OCI-LY1 (cell line): ENCODE measurements at regions not wholly inside any gene's neighbourhood (a gene's known extent, or its start where the extent isn't known, plus 50 kb on each side); places are given as distances from the start of the nearest gene placed in this dataset.

Source experiments
- H2AFZ ChIP-seq: fragments of 200-600 bp; sonication (generic), shearing (Covaris generic); 2 replicates; pipeline ENCODE4 v1.6.0; 2014; ENCODE audit warnings: antibody characterized with exemption, mild to moderate bottlenecking, low read length
- H3F3A ChIP-seq: fragments of 200-600 bp; sonication (generic), shearing (Covaris generic); 2 replicates; pipeline ENCODE4 v1.6.0; 2014; ENCODE audit warnings: mild to moderate bottlenecking, antibody characterized with exemption, low read length, moderate library complexity; ENCODE audit not compliant: insufficient read depth
- H3K27ac ChIP-seq: fragments of 200-600 bp; sonication (generic); 2 replicates; pipeline ENCODE4 v1.5.1; 2014; ENCODE audit warnings: low read length, mixed run types, mild to moderate bottlenecking, low read depth; ENCODE audit not compliant: poor library complexity, severe bottlenecking
- H3K27me3 ChIP-seq: fragments of 200-600 bp; sonication (generic); 2 replicates; pipeline ENCODE4 v1.6.0; 2014; ENCODE audit warnings: antibody characterized with exemption, mild to moderate bottlenecking, low read length, moderate library complexity; ENCODE audit not compliant: insufficient read depth
- H3K36me3 ChIP-seq: fragments of 200-600 bp; sonication (generic); 2 replicates; pipeline ENCODE4 v1.6.1; 2014; ENCODE audit warnings: mild to moderate bottlenecking, antibody characterized with exemption, low read length, moderate library complexity, mixed read lengths; ENCODE audit not compliant: insufficient read depth
- H3K4me1 ChIP-seq: fragments of 200-600 bp; sonication (generic); 2 replicates; pipeline ENCODE4 v1.5.1; 2014; ENCODE audit warnings: mild to moderate bottlenecking, low read length, moderate library complexity; ENCODE audit not compliant: insufficient read depth, severe bottlenecking
- H3K4me2 ChIP-seq: fragments of 200-600 bp; sonication (generic), shearing (Covaris generic); 2 replicates; pipeline ENCODE4 v1.6.1; 2014; ENCODE audit warnings: low read length
- H3K4me3 ChIP-seq: fragments of 200-600 bp; sonication (generic); 2 replicates; pipeline ENCODE4 v1.5.1; 2014; ENCODE audit warnings: low read length, low read depth, mild to moderate bottlenecking, mixed read lengths; ENCODE audit not compliant: poor library complexity, severe bottlenecking
- H3K79me2 ChIP-seq: fragments of 200-600 bp; shearing (Covaris generic); 2 replicates; pipeline ENCODE4 v1.6.1; 2016; ENCODE audit warnings: mixed run types, low read length, mixed read lengths; ENCODE audit not compliant: insufficient read depth
- H3K9ac ChIP-seq: fragments of 200-600 bp; sonication (generic), shearing (Covaris generic); 2 replicates; pipeline ENCODE4 v1.6.1; 2014; ENCODE audit warnings: mild to moderate bottlenecking, low read length, mixed read lengths
- H3K9me2 ChIP-seq: fragments of 200-600 bp; sonication (generic), shearing (Covaris generic); 2 replicates; pipeline ENCODE4 v1.6.1; 2014; ENCODE audit warnings: low read depth, mild to moderate bottlenecking, low read length, mixed read lengths
- H3K9me3 ChIP-seq: fragments of 200-600 bp; shearing (Covaris generic); 2 replicates; pipeline ENCODE4 v1.6.1; 2014; ENCODE audit warnings: low read length, mixed read lengths
- H4K20me1 ChIP-seq: fragments of 200-600 bp; sonication (generic), shearing (Covaris generic); 2 replicates; pipeline ENCODE4 v1.6.0; 2016; ENCODE audit warnings: mild to moderate bottlenecking, low read length; ENCODE audit not compliant: insufficient read depth
- EZH2 ChIP-seq: fragments of 200-600 bp; sonication (generic), shearing (Covaris generic); IDR thresholded peaks from 2 replicates; pipeline ENCODE4 v1.8.0; 2017; ENCODE audit warnings: borderline replicate concordance, mixed run types, mild to moderate bottlenecking, antibody characterized with exemption, low read length, moderate library complexity, mixed read lengths
- TF ChIP-seq, protein P1 (sequence below): fragments of 200-600 bp; sonication (generic), shearing (Covaris generic); IDR thresholded peaks from 2 replicates; pipeline ENCODE4 v1.5.1; 2017; ENCODE audit warnings: mild to moderate bottlenecking, antibody characterized with exemption, low read length, moderate library complexity, mixed read lengths

DNA sequence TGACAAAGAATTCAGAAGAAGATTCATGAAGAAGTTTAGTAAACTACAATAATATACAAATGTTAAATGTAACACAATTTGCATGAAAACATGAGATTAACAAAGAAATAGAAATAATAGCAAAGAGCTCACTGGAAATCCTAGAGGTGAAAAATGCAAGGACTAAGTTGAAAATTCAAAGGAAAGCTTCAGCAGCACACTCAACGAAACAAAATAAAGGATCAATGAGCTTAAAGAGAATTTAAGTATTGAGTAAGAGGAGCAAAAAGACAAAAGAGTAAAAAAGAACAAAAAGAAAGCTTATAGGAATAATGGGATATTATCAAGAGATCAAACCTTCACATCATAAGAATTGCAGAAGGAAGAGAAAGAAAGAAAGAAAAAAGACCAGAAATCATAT lies 583.8 kb upstream of the NECTIN3 start:
- H3K9me3 ChIP-seq, result no peaks in the 10 kb centered on the region
- no peak overlapping the region for H3K4me2 ChIP-seq
- H3K27me3 ChIP-seq, result no peaks in the 10 kb centered on the region
- H3K9ac ChIP-seq, result no peak overlapping the region
- H3F3A ChIP-seq, result no peaks in the 10 kb centered on the region
- H4K20me1 ChIP-seq, result no peaks in the 10 kb centered on the region
- H3K79me2 ChIP-seq, result no peaks in the 10 kb centered on the region
- no peaks in the 10 kb centered on the region for H3K9me2 ChIP-seq
- TF ChIP-seq, protein P1, sequence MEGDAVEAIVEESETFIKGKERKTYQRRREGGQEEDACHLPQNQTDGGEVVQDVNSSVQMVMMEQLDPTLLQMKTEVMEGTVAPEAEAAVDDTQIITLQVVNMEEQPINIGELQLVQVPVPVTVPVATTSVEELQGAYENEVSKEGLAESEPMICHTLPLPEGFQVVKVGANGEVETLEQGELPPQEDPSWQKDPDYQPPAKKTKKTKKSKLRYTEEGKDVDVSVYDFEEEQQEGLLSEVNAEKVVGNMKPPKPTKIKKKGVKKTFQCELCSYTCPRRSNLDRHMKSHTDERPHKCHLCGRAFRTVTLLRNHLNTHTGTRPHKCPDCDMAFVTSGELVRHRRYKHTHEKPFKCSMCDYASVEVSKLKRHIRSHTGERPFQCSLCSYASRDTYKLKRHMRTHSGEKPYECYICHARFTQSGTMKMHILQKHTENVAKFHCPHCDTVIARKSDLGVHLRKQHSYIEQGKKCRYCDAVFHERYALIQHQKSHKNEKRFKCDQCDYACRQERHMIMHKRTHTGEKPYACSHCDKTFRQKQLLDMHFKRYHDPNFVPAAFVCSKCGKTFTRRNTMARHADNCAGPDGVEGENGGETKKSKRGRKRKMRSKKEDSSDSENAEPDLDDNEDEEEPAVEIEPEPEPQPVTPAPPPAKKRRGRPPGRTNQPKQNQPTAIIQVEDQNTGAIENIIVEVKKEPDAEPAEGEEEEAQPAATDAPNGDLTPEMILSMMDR, result no peak
- no peak for TF ChIP-seq EZH2
- no peak overlapping the region for H3K4me3 ChIP-seq
- H2AFZ ChIP-seq, result no peak overlapping the region
- no peaks in the 10 kb centered on the region for H3K4me1 ChIP-seq
- no peaks in the 10 kb centered on the region for H3K36me3 ChIP-seq
- no peak overlapping the region for H3K27ac ChIP-seq

DNA sequence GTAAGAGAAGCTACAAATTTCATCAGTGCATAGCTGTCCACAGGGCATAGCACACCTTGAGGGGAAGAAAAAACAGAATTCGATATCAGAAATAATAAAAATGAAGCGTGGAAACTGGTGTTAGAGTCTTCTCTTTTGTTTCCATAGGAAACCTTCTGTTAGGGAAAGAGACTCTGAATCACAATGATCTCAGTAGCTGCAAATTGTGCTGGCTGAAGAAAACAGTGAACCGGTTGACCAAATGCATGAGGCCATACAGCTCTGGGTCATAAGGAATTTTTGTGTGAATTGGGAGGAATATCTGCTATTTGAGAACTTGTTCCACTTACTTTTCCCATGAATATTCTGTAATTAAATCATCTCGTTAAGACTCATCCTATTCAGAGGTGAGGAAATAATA lies 580.2 kb upstream of the NECTIN3 start:
- no peaks in the 10 kb centered on the region for H3K9me2 ChIP-seq

DNA sequence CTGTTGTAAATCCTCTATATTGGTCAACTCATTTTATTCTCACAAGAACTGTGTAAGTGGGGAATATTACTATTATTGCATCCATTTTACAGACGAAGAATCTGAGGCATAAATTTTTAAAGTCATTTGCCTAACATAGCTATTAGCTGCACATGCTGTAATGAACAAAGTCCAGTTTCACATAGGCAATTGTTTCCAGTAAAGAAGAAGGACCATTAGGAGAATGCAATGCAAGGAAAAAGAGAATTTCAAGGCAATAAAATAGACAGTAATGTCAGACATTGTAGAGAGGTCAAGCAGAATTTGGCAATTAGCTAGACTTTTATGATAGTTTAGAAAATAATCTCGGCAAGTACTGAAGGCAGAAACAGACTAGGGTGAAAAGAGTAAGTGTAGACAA lies 578.7 kb upstream of the NECTIN3 start:
- no peaks in the 10 kb centered on the region for H3K36me3 ChIP-seq
- H4K20me1 ChIP-seq, result no peaks in the 10 kb centered on the region
- H3K4me3 ChIP-seq, result no peak overlapping the region
- no peaks in the 10 kb centered on the region for H3F3A ChIP-seq
- H3K4me1 ChIP-seq, result no peaks in the 10 kb centered on the region
- TF ChIP-seq, protein P1, result no peak
- no peak for TF ChIP-seq EZH2
- H2AFZ ChIP-seq, result no peak overlapping the region
- no peaks in the 10 kb centered on the region for H3K9me2 ChIP-seq
- no peaks in the 10 kb centered on the region for H3K9me3 ChIP-seq
- no peak overlapping the region for H3K9ac ChIP-seq
- no peaks in the 10 kb centered on the region for H3K27me3 ChIP-seq
- no peak overlapping the region for H3K27ac ChIP-seq
- H3K79me2 ChIP-seq, result no peaks in the 10 kb centered on the region
- no peak overlapping the region for H3K4me2 ChIP-seq

More for the DNA sequence above, 580.2 kb upstream of the NECTIN3 start:
- no peaks in the 10 kb centered on the region for H3F3A ChIP-seq
- no peaks in the 10 kb centered on the region for H4K20me1 ChIP-seq
- H2AFZ ChIP-seq, result no peak overlapping the region
- H3K36me3 ChIP-seq, result no peaks in the 10 kb centered on the region
- no peaks in the 10 kb centered on the region for H3K9me3 ChIP-seq
- no peaks in the 10 kb centered on the region for H3K27me3 ChIP-seq
- H3K79me2 ChIP-seq, result no peaks in the 10 kb centered on the region
- TF ChIP-seq, protein P1, result no peak
- TF ChIP-seq EZH2, result no peak
- no peak overlapping the region for H3K9ac ChIP-seq
- H3K27ac ChIP-seq, result no peak overlapping the region
- H3K4me3 ChIP-seq, result no peak overlapping the region
- H3K4me2 ChIP-seq, result no peak overlapping the region
- no peaks in the 10 kb centered on the region for H3K4me1 ChIP-seq
